Duodenal mucosa (tissue), 2 donors: ENCODE measurements at regions not wholly inside any gene's neighbourhood (a gene's known extent, or its start where the extent isn't known, plus 50 kb on each side); places are given as distances from the start of the nearest gene placed in this dataset.

Source experiments
- H3K27ac ChIP-seq: one replicate; pipeline ENCODE4 v1.7.0; 2013; ENCODE audit warnings: low read depth, low read length
- H3K27me3 ChIP-seq, 2 donors: one replicate each; pipeline ENCODE4 v1.7.0; 2013; ENCODE audit warnings: low read length in 2 of 2, control low read depth in 1 of 2; ENCODE audit not compliant: insufficient read depth in 2 of 2, control insufficient read depth in 1 of 2
- H3K36me3 ChIP-seq, 2 donors: one replicate each; pipeline ENCODE4 v1.7.0; 2013; ENCODE audit warnings: low read length in 2 of 2, control low read depth in 1 of 2; ENCODE audit not compliant: insufficient read depth in 2 of 2, control insufficient read depth in 1 of 2
- H3K4me1 ChIP-seq, 2 donors: one replicate each; pipeline ENCODE4 v1.7.0; 2013; ENCODE audit warnings: low read length in 2 of 2, control low read depth in 1 of 2; ENCODE audit not compliant: insufficient read depth in 2 of 2, control insufficient read depth in 1 of 2
- H3K4me3 ChIP-seq, 2 donors: one replicate each; pipeline ENCODE4 v1.7.0; 2013; ENCODE audit warnings: low read length in 2 of 2, low read depth in 1 of 2
- H3K9ac ChIP-seq, 2 donors: one replicate each; pipeline ENCODE4 v1.7.0; 2013; ENCODE audit warnings: low read length in 2 of 2, low read depth in 1 of 2
- H3K9me3 ChIP-seq, 2 donors: one replicate each; pipeline ENCODE4 v1.7.0; 2013; ENCODE audit warnings: low read length in 2 of 2, control low read depth in 1 of 2; ENCODE audit not compliant: control insufficient read depth in 1 of 2

GRCh38 chr21:20652846-20653245, 345.4 kb upstream of the NCAM2 start:
- H3K9me3 ChIP-seq, result peaks cover 0 to 9% of the 10 kb centered on the region in 2 donors
- no peaks in the 10 kb centered on the region for H3K4me1 ChIP-seq
- no peak overlapping the region for H3K4me3 ChIP-seq
- no peaks in the 10 kb centered on the region for H3K27me3 ChIP-seq
- no peak overlapping the region for H3K9ac ChIP-seq
- H3K27ac ChIP-seq, result no peak overlapping the region
- H3K36me3 ChIP-seq, result no peaks in the 10 kb centered on the region

GRCh38 chr21:20661246-20661645, 337.0 kb upstream of the NCAM2 start:
- H3K4me1 ChIP-seq, result no peaks in the 10 kb centered on the region
- H3K27me3 ChIP-seq, result no peaks in the 10 kb centered on the region
- H3K9me3 ChIP-seq, result peaks cover 8 to 10% of the 10 kb centered on the region in 2 donors
- H3K4me3 ChIP-seq, result no peak overlapping the region
- H3K36me3 ChIP-seq, result no peaks in the 10 kb centered on the region
- no peak overlapping the region for H3K9ac ChIP-seq
- no peak overlapping the region for H3K27ac ChIP-seq

DNA sequence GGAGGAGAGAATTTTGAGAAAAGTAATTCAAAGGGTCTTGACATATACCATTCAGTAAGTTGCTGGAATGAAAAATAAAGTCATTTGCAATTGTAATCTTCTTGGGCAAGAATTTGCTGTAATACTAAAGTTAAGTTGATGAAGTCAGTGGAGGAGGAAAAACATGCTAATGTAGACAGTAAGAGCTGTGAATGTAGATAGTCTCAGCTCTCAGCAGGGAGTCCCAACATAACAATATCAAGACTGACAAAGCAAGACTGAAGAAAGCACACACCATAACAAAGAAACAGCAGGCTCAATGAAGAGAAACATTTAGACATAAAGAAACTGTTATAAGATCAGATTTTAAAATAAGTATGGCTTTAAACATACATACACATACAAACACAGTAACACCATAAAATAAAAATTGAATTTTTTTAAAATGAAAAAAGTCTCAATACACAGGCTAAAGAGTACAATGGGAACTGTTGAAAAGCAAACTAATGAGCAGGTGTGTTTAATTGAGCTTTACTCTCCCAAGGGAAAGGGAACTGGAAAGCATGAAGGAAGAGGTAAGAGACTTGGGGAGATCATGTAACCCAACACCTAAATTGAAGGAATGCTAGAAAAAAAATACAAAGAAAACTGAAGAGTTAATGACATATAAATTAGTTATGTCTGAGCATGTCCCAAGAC, 336.3 kb upstream of the NCAM2 start:
- no peak overlapping the region for H3K27ac ChIP-seq
- H3K27me3 ChIP-seq, result no peaks in the 10 kb centered on the region
- H3K4me3 ChIP-seq, result no peak overlapping the region
- no peak overlapping the region for H3K9ac ChIP-seq
- H3K4me1 ChIP-seq, result no peaks in the 10 kb centered on the region
- peaks cover 9 to 10% of the 10 kb centered on the region in 2 donors for H3K9me3 ChIP-seq
- no peaks in the 10 kb centered on the region for H3K36me3 ChIP-seq

GRCh38 chr21:20662514-20662913, 335.7 kb upstream of the NCAM2 start:
- H3K4me3 ChIP-seq, result no peak overlapping the region
- H3K27me3 ChIP-seq, result no peaks in the 10 kb centered on the region
- no peak overlapping the region for H3K9ac ChIP-seq
- no peaks in the 10 kb centered on the region for H3K36me3 ChIP-seq
- no peak overlapping the region for H3K27ac ChIP-seq
- peaks cover 9 to 10% of the 10 kb centered on the region in 2 donors for H3K9me3 ChIP-seq
- H3K4me1 ChIP-seq, result no peaks in the 10 kb centered on the region

- Histone ChIP-seq H3K36me3 (no peaks in the 10 kb centered on the region), H3K4me1 (no peaks in the 10 kb centered on the region), H3K9ac (no peak overlapping the region), H3K9me3 (peaks cover 12 to 16% of the 10 kb centered on the region in 2 donors), H3K27me3 (no peaks in the 10 kb centered on the region), H3K27ac (no peak overlapping the region), H3K4me3 (no peak overlapping the region)
Observed at GRCh38 chr21:20667931-20668330, 330.3 kb upstream of the NCAM2 start.

DNA sequence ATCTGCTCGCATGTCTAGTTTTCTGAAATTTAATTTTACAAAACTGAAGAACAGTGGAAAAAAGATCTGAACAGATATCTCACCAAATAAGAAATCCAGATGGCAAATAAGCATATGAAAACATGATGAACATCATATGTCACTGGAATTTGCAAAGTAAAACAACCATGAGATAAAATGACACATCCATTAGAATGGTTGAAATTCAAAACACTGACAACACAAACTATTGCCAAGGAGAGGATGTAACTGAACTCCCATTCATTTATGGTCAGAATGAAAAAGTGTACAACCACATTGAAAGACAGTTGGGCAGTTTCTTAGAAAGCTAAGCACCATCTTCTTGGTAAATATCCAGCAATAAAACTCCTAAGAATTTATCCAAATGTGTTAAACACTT, 312.7 kb upstream of the NCAM2 start:
- H3K9ac ChIP-seq, result no peak overlapping the region
- no peaks in the 10 kb centered on the region for H3K27me3 ChIP-seq
- no peaks in the 10 kb centered on the region for H3K4me1 ChIP-seq

DNA sequence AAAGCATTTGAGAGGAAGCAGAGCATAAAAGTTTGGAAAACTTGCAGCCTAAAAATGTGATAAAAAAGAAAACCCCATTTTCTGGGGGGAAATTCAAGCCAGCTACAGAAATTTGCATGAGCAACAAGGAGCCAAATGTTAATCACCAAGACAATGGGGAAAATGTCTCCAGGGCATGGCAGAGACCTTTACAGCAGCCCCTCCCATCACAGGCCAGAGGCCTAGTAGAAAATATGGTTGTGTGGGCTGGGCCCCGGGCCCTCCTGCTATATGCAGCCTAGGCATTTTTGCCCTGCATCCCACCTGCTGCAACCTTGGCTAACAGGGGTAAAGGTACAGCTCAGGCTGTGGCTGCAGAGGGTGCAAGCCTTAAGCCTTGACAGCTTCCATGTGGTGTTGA, 299.6 kb upstream of the NCAM2 start:
- H3K36me3 ChIP-seq, result no peaks in the 10 kb centered on the region

More for the DNA sequence above, 312.7 kb upstream of the NCAM2 start:
- no peak overlapping the region for H3K4me3 ChIP-seq
- no peak overlapping the region for H3K27ac ChIP-seq
- peaks cover 5 to 7% of the 10 kb centered on the region in 2 donors for H3K9me3 ChIP-seq
- H3K36me3 ChIP-seq, result no peaks in the 10 kb centered on the region

DNA sequence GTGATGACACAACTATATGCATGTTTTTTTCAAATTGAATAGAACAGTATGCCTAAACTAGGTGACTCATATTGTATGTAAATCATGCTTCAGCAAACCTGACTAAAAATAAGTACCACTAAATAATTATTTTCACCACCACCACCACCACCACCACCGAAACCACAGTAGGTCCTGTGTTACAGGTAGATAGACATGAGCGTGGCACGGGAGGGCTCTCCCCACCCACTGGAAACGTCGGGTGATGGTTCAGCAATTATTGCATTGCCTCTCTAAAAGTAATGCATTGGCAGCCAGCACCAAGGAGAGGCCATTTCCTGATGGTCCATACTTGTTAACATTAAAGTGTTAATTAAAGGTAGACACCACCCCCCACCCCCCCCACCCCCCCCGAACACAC, 297.0 kb upstream of the NCAM2 start:
- H3K9ac ChIP-seq, result no peak overlapping the region
- H3K36me3 ChIP-seq, result no peaks in the 10 kb centered on the region
- no peaks in the 10 kb centered on the region for H3K27me3 ChIP-seq

More for the DNA sequence above, 299.6 kb upstream of the NCAM2 start:
- Histone ChIP-seq H3K9ac (no peak overlapping the region), H3K9me3 (peaks cover 0 to 7% of the 10 kb centered on the region in 2 donors), H3K27me3 (no peaks in the 10 kb centered on the region), H3K27ac (no peak overlapping the region), H3K4me1 (no peaks in the 10 kb centered on the region), H3K4me3 (no peak overlapping the region)

DNA sequence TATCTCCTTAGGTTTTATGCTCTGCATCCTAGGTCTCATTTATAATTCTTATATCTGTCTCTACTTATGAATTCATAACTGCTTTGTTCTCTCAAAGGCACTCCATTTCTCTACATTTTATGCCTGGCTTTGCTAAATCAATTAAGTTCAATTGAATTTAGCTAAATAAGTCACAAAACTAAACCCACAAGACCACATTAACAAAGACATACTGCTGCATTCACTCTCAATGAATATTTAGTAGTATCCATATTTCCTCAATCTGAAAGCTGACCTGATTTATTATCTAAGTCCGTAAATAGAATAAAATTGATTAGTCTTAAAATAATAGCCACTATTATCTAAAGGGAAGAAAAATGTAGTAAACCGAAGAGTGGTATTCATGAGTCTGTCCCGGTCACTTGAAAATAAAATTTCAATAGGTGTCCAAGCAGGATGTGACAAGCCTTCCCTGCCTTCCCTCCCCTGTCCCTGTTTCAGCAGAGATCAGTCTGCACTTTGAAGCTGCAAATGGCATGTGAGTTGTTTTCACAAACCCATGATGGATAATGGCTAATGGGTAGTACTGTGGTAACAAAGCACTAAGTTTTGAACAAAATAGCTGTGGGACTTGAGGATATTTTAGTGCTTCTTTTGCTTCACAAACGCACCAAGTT, 295.0 kb upstream of the NCAM2 start:
- H3K4me3 ChIP-seq, result no peak overlapping the region
- no peak overlapping the region for H3K9ac ChIP-seq
- H3K9me3 ChIP-seq, result peaks cover 3 to 17% of the 10 kb centered on the region in 2 donors
- no peak overlapping the region for H3K27ac ChIP-seq
- H3K36me3 ChIP-seq, result no peaks in the 10 kb centered on the region
- no peaks in the 10 kb centered on the region for H3K4me1 ChIP-seq
- H3K27me3 ChIP-seq, result no peaks in the 10 kb centered on the region

More for the DNA sequence above, 297.0 kb upstream of the NCAM2 start:
- no peak overlapping the region for H3K4me3 ChIP-seq
- no peaks in the 10 kb centered on the region for H3K4me1 ChIP-seq
- peaks cover 2 to 16% of the 10 kb centered on the region in 2 donors for H3K9me3 ChIP-seq
- no peak overlapping the region for H3K27ac ChIP-seq

- Histone ChIP-seq H3K4me3 (no peak overlapping the region), H3K9me3 (peaks cover 6 to 11% of the 10 kb centered on the region in 2 donors), H3K27me3 (no peaks in the 10 kb centered on the region), H3K4me1 (no peaks in the 10 kb centered on the region), H3K27ac (no peak overlapping the region), H3K36me3 (no peaks in the 10 kb centered on the region), H3K9ac (no peak overlapping the region)
Observed at GRCh38 chr21:20720623-20721022, 277.6 kb upstream of the NCAM2 start.
